GM12873 (cell line): ENCODE measurements at regions not wholly inside any gene's neighbourhood (a gene's known extent, or its start where the extent isn't known, plus 50 kb on each side); places are given as distances from the start of the nearest gene placed in this dataset.

Experiments
- TF ChIP-seq, protein P1 (sequence below): IDR thresholded peaks from 2 replicates; pipeline ENCODE4 v1.5.1; 2012; ENCODE audit warnings: low read depth, mild to moderate bottlenecking, moderate library complexity, low read length, control low read depth; ENCODE audit not compliant: insufficient read depth; ENCODE audit errors: missing control alignments

DNA sequence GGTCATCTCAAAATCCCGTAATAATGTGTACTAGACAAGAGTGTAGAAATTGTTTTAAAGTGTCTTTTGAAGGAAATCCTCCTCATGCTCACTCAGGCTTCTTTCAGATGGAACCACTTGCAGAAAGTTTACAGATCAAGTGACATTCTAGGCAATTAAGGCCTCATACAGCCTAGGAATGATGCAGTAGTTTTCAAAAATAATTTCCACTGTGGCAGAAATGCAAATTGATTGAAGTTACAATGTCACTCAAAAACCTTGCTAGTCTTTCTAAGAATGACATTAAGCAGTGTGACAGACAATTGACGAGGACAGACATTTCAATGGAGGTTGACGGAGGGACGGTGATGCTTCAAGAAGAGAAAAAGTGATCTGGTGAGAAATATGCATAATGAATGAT lies 53.5 kb upstream of the CDH8 start:
- TF ChIP-seq, protein P1, sequence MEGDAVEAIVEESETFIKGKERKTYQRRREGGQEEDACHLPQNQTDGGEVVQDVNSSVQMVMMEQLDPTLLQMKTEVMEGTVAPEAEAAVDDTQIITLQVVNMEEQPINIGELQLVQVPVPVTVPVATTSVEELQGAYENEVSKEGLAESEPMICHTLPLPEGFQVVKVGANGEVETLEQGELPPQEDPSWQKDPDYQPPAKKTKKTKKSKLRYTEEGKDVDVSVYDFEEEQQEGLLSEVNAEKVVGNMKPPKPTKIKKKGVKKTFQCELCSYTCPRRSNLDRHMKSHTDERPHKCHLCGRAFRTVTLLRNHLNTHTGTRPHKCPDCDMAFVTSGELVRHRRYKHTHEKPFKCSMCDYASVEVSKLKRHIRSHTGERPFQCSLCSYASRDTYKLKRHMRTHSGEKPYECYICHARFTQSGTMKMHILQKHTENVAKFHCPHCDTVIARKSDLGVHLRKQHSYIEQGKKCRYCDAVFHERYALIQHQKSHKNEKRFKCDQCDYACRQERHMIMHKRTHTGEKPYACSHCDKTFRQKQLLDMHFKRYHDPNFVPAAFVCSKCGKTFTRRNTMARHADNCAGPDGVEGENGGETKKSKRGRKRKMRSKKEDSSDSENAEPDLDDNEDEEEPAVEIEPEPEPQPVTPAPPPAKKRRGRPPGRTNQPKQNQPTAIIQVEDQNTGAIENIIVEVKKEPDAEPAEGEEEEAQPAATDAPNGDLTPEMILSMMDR, result no peak

DNA sequence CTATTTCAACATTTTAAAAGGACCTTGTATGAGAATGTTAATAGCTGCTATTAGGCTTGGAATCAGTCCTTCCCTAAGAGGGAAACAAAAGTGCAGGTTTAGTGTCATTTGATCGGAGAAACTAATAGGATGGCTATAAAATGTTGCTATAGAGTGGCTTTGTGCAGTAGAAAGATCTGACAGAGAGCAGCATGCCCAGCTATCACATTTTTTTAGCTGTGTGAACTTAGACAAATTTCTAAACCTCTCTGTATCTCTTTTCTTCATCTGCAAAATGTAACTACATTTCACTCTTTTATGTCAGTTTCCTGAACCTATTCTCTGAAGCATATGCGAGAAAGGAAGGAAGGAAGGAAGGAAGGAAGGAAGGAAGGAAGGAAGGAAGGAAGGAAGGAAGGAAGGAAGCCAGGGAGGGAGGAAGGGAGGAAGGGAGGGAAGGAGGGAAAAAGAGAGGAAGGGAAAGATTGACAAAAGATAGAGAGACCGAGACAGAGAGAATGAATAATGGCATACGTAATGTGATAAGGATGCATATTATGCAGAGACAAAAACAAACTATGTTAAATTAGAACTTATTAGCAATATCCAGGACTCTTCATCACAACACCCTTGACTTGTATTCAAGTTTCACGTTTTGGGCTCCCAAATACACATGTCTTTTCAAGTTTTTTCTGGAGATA lies 52.6 kb upstream of the CDH8 start:
- TF ChIP-seq, protein P1, result no peak
